Uterus (tissue), 2 donors: ENCODE measurements at regions not wholly inside any gene's neighbourhood (a gene's known extent, or its start where the extent isn't known, plus 50 kb on each side); places are given as distances from the start of the nearest gene placed in this dataset.

ENCODE experiments used
- CTCF ChIP-seq, 4 experiments: fragments of 200-600 bp in 2 of 4; fragments of 450-650 bp in 2 of 4; sonication (generic) in 2 of 4; IDR thresholded peaks; one replicate each; pipeline ENCODE4 v1.5.1; 2016 to 2019; ENCODE audit warnings: antibody characterized with exemption in 4 of 4, mild to moderate bottlenecking in 2 of 4, moderate library complexity in 1 of 4
- POLR2A ChIP-seq, 2 donors: fragments of 450-650 bp; IDR thresholded peaks; one replicate each; pipeline ENCODE4 v1.6.1; 2016; ENCODE audit warnings: antibody characterized with exemption in 2 of 2, mild to moderate bottlenecking in 1 of 2, moderate library complexity in 1 of 2

GRCh38 chr18:44241020-44241419, 439.7 kb upstream of the SETBP1 start:
- TF ChIP-seq POLR2A (IDR thresholded peaks at IDR 0.05) (no peak), CTCF (IDR thresholded peaks at IDR 0.05) (no peak)
